AG20443 (cell line): ENCODE measurements at regions not wholly inside any gene's neighbourhood (a gene's known extent, or its start where the extent isn't known, plus 50 kb on each side); places are given as distances from the start of the nearest gene placed in this dataset.

ENCODE experiments used
- DNase-seq: peaks from one replicate; pipeline ENCODE4 v3.0.0; 2012; ENCODE audit warnings: low spot score, mixed read lengths

- DNase-seq: no peak
Measured at GRCh38 chr16:55222486-55222885, 101.5 kb upstream of the IRX6 start.

- no peak for DNase-seq
Measured at GRCh38 chr16:55225972-55226542, 97.9 kb upstream of the IRX6 start.

GRCh38 chr16:55232822-55233221 lies 91.2 kb upstream of the IRX6 start:
- no peak for DNase-seq

GRCh38 chr16:55233464-55233863 lies 90.5 kb upstream of the IRX6 start:
- no peak for DNase-seq

GRCh38 chr16:55236655-55237054 lies 87.3 kb upstream of the IRX6 start:
- no peak for DNase-seq

- DNase-seq: no peak
Measured at GRCh38 chr16:55239723-55240122, 84.3 kb upstream of the IRX6 start.

- DNase-seq: no peak
Measured at GRCh38 chr16:55240888-55241287, 83.1 kb upstream of the IRX6 start.

GRCh38 chr16:55242667-55243066 lies 81.3 kb upstream of the IRX6 start:
- DNase-seq: no peak

GRCh38 chr16:55248058-55248457 lies 75.9 kb upstream of the IRX6 start:
- no peak for DNase-seq

GRCh38 chr16:55248494-55248893 lies 75.5 kb upstream of the IRX6 start:
- no peak for DNase-seq

- DNase-seq: no peak
Measured at GRCh38 chr16:55249361-55249760, 74.6 kb upstream of the IRX6 start.

GRCh38 chr16:55249936-55250335 lies 74.1 kb upstream of the IRX6 start:
- DNase-seq: peak; percentile 3

- peak; percentile 17 for DNase-seq
Measured at GRCh38 chr16:55250701-55251100, 73.3 kb upstream of the IRX6 start.

- no peak for DNase-seq
Measured at GRCh38 chr16:55251151-55251550, 72.9 kb upstream of the IRX6 start.

GRCh38 chr16:55252577-55252976 lies 71.4 kb upstream of the IRX6 start:
- no peak for DNase-seq

GRCh38 chr16:55253987-55254386 lies 70.0 kb upstream of the IRX6 start:
- no peak for DNase-seq

GRCh38 chr16:55255733-55256282 lies 68.2 kb upstream of the IRX6 start:
- DNase-seq: no peak

- no peak for DNase-seq
Measured at GRCh38 chr16:55256412-55257016, 67.5 kb upstream of the IRX6 start.

GRCh38 chr16:55257966-55258613 lies 65.9 kb upstream of the IRX6 start:
- DNase-seq: peak; percentile 86

- DNase-seq: no peak
Measured at GRCh38 chr16:55261301-55261700, 62.7 kb upstream of the IRX6 start.

GRCh38 chr16:55263271-55264250 lies 60.4 kb upstream of the IRX6 start:
- no peak for DNase-seq

GRCh38 chr16:55264949-55265348 lies 59.1 kb upstream of the IRX6 start:
- peak; percentile 57 for DNase-seq
